HG02938 (cell line): ENCODE measurements at regions not wholly inside any gene's neighbourhood (a gene's known extent, or its start where the extent isn't known, plus 50 kb on each side); places are given as distances from the start of the nearest gene placed in this dataset.

Experiments
- ATAC-seq: cut with Tn5 transposase; IDR thresholded peaks from one replicate; pipeline ENCODE4 v1.9.1; 2021; ENCODE audit warnings: mild to moderate bottlenecking, moderate library complexity; ENCODE audit not compliant: unreplicated experiment

- ATAC-seq = no peak
Observed at GRCh38 chr20:39674842-39675241, 712.7 kb downstream of the DHX35 start.

GRCh38 chr20:39670988-39671387 is 708.8 kb downstream of the DHX35 start:
- ATAC-seq = no peak

GRCh38 chr20:39669659-39670058 is 707.5 kb downstream of the DHX35 start:
- no peak for ATAC-seq

- ATAC-seq = no peak
Observed at GRCh38 chr20:39668038-39668437, 705.9 kb downstream of the DHX35 start.

GRCh38 chr20:39661833-39662232 is 699.7 kb downstream of the DHX35 start:
- no peak for ATAC-seq

- no peak for ATAC-seq
Observed at GRCh38 chr20:39660965-39661364, 698.8 kb downstream of the DHX35 start.

GRCh38 chr20:39660226-39660625 is 698.1 kb downstream of the DHX35 start:
- no peak for ATAC-seq

GRCh38 chr20:39658662-39659409 is 696.7 kb downstream of the DHX35 start:
- ATAC-seq = no peak

- no peak for ATAC-seq
Observed at GRCh38 chr20:39654171-39654570, 692.0 kb downstream of the DHX35 start.

- ATAC-seq = no peak
Observed at GRCh38 chr20:39651645-39652325, 689.6 kb downstream of the DHX35 start.

GRCh38 chr20:39646874-39647413 is 684.8 kb downstream of the DHX35 start:
- no peak for ATAC-seq

GRCh38 chr20:39645131-39645530 is 683.0 kb downstream of the DHX35 start:
- ATAC-seq = no peak

- no peak for ATAC-seq
Observed at GRCh38 chr20:39643292-39643691, 681.1 kb downstream of the DHX35 start.

- ATAC-seq = no peak
Observed at GRCh38 chr20:39641423-39641822, 679.3 kb downstream of the DHX35 start.

GRCh38 chr20:39640147-39640546 is 678.0 kb downstream of the DHX35 start:
- no peak for ATAC-seq

GRCh38 chr20:39638731-39639130 is 676.6 kb downstream of the DHX35 start:
- no peak for ATAC-seq

GRCh38 chr20:39633689-39634088 is 671.5 kb downstream of the DHX35 start:
- no peak for ATAC-seq

- ATAC-seq = no peak
Observed at GRCh38 chr20:39632757-39633156, 670.6 kb downstream of the DHX35 start.

- ATAC-seq = no peak
Observed at GRCh38 chr20:39632176-39632575, 670.0 kb downstream of the DHX35 start.

GRCh38 chr20:39631557-39631956 is 669.4 kb downstream of the DHX35 start:
- ATAC-seq = no peak

- ATAC-seq = no peak
Observed at GRCh38 chr20:39630215-39630908, 668.2 kb downstream of the DHX35 start.

GRCh38 chr20:39627765-39628164 is 665.6 kb downstream of the DHX35 start:
- no peak for ATAC-seq
